ENCODE measurements at regions not wholly inside any gene's neighbourhood (a gene's known extent, or its start where the extent isn't known, plus 50 kb on each side); places are given as distances from the start of the nearest gene placed in this dataset.

GRCh38 chr7:41280491-41280890, 422.4 kb downstream of the INHBA start:
- TF ChIP-seq, protein P1, sequence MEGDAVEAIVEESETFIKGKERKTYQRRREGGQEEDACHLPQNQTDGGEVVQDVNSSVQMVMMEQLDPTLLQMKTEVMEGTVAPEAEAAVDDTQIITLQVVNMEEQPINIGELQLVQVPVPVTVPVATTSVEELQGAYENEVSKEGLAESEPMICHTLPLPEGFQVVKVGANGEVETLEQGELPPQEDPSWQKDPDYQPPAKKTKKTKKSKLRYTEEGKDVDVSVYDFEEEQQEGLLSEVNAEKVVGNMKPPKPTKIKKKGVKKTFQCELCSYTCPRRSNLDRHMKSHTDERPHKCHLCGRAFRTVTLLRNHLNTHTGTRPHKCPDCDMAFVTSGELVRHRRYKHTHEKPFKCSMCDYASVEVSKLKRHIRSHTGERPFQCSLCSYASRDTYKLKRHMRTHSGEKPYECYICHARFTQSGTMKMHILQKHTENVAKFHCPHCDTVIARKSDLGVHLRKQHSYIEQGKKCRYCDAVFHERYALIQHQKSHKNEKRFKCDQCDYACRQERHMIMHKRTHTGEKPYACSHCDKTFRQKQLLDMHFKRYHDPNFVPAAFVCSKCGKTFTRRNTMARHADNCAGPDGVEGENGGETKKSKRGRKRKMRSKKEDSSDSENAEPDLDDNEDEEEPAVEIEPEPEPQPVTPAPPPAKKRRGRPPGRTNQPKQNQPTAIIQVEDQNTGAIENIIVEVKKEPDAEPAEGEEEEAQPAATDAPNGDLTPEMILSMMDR (IDR thresholded peaks at IDR 0.05; ENCODE audit: insufficient read depth, low read depth, low read length), result no peak
- no peak overlapping the region for H3K4me3 ChIP-seq (ENCODE audit: low read depth, low read length)
- no peak for DNase-seq (ENCODE audit: low read depth)

- TF ChIP-seq, protein P1 (IDR thresholded peaks at IDR 0.05; ENCODE audit: insufficient read depth, low read depth, low read length), result no peak
- DNase-seq (ENCODE audit: low read depth), result no peak
- H3K4me3 ChIP-seq (ENCODE audit: low read depth, low read length), result no peak overlapping the region
These were observed 425.3 kb downstream of the INHBA start for GRCh38 chr7:41277561-41277960.

GRCh38 chr7:41275255-41275654, 427.6 kb downstream of the INHBA start:
- no peak for DNase-seq (ENCODE audit: low read depth)
- TF ChIP-seq, protein P1 (IDR thresholded peaks at IDR 0.05; ENCODE audit: insufficient read depth, low read depth, low read length), result no peak
- H3K4me3 ChIP-seq (ENCODE audit: low read depth, low read length), result no peak overlapping the region

- TF ChIP-seq, protein P1 (IDR thresholded peaks at IDR 0.05; ENCODE audit: insufficient read depth, low read depth, low read length), result no peak
- no peak overlapping the region for H3K4me3 ChIP-seq (ENCODE audit: low read depth, low read length)
- no peak for DNase-seq (ENCODE audit: low read depth)
These were observed 428.7 kb downstream of the INHBA start for GRCh38 chr7:41274179-41274578.

DNA sequence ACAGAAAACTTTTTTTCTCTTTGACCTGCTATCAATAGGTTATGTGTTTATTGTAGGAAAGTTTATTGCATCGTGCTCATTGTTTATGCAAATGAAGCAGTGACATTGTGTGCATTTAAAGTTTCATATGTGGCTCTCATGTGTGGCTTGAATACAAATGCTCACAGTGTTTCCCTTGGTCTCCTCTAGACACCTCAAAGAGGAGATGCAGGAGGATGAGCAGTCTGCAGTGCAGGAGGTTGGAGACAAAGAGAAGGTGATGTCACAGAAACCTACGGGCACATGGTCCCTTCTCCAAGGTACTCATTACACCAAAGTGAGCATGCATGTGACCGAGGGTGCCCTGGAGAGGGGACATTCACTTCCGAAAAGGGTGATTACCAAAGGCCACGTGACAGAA, 430.2 kb downstream of the INHBA start:
- no peak overlapping the region for H3K4me3 ChIP-seq (ENCODE audit: low read depth, low read length)
- DNase-seq (ENCODE audit: low read depth), result no peak
- TF ChIP-seq, protein P1 (IDR thresholded peaks at IDR 0.05; ENCODE audit: insufficient read depth, low read depth, low read length), result no peak

- TF ChIP-seq, protein P1 (IDR thresholded peaks at IDR 0.05; ENCODE audit: insufficient read depth, low read depth, low read length), result no peak
- no peak overlapping the region for H3K4me3 ChIP-seq (ENCODE audit: low read depth, low read length)
- no peak for DNase-seq (ENCODE audit: low read depth)
These were observed 434.0 kb downstream of the INHBA start for GRCh38 chr7:41268878-41269277.

- TF ChIP-seq, protein P1 (IDR thresholded peaks at IDR 0.05; ENCODE audit: insufficient read depth, low read depth, low read length), result no peak
- no peak overlapping the region for H3K4me3 ChIP-seq (ENCODE audit: low read depth, low read length)
- no peak for DNase-seq (ENCODE audit: low read depth)
These were observed 441.8 kb downstream of the INHBA start for GRCh38 chr7:41261080-41261479.
